HG02678 (cell line): ENCODE measurements at regions not wholly inside any gene's neighbourhood (a gene's known extent, or its start where the extent isn't known, plus 50 kb on each side); places are given as distances from the start of the nearest gene placed in this dataset.
"Not testable (repeated sequence)": the region's sequence is repeated elsewhere in the genome, so short reads cannot be mapped to it uniquely, and the experiment has no call there.

Source experiments
- ATAC-seq: cut with Tn5 transposase; IDR thresholded peaks from one replicate; pipeline ENCODE4 v1.9.1; 2021; ENCODE audit warnings: mild to moderate bottlenecking, moderate library complexity; ENCODE audit not compliant: unreplicated experiment

DNA sequence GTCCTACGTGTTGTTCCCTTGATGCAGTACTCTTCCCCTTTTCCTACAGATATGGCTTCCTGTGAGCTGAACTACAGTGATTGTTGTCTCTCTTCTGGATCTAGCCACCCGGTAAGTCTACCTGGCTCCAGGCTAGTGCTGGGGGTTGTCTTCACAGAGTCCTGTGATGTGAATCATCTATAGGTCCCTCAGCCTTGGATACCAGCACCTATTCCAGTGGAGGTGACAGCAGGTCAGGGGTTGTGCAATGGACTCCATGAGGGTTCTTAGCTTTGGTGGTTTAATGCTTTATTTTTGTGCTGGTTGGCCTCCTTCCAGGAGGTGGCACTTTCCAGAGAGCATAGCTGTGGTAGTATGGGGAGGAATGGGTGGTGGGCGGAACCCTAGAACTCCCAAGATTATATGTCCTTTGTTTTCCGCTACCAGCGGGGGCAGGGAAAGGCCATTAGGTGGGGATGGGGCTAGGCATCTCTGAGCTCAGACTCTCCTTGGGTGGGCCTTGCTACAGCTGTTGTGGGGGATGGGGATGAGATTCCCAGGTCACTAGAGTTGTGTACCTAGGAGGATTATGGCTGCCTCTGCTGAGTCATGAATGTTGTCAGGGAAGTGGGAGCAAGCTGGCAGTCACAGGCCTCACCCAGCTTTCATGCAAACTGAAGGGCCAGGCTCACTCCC lies 121.4 kb upstream of the ANKRD50 start:
- ATAC-seq = no peak

DNA sequence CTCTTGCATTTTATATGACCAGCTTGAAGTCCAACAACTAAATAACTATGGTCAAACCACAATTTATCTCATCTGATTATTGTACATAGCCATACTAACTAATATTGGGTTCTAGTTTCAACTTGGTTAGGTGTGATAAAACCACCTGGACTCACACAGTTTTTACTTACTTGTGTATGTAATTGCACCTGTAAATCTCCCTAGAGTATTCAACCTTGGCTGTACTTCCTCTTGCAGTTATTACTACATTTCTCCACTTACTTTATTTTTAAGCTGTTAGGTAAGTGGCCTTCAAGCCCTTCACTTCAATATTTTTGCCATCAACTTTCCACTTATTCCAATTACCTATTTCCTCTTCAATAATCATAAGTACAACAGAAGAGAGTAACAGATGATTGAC lies 115.8 kb upstream of the ANKRD50 start:
- ATAC-seq = no peak

DNA sequence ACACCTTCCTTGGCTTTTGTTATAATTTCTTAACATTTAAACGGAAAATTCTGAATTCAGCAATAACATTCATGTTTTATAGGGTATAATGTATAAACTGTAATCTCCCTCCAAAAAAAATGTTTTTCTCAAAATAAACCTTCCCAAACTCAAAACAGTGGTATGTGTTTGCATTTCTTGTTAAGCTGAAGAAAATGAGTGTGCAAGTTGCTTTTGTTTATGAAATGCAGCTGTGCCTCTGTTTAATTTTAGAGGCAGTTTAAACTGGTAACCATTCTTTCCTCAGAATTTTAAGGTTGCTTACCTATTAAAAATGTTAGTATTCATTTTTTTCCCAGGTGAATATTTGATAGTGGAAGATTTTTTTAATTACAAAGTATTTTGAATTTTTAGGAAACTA lies 105.0 kb upstream of the ANKRD50 start:
- no peak for ATAC-seq

DNA sequence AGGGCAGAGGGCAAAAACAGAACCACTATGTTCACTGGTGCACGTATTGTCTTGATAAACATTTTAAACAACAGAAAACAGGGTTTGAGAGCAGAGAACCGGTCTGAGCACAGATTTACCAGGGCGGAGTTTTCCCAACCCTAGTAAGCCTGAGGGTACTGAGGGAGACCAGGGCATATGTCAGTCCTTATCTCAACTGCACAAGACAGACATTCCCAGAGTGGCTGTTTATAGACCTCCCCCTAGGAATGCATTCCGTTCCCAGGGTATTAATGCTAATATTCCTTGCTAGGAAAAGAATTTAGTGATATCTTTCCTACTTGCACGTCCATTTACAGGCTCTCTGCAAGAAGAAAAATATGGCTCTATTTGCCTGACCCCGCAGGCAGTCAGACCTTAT lies 99.7 kb upstream of the ANKRD50 start:
- not testable (repeated sequence) for ATAC-seq

DNA sequence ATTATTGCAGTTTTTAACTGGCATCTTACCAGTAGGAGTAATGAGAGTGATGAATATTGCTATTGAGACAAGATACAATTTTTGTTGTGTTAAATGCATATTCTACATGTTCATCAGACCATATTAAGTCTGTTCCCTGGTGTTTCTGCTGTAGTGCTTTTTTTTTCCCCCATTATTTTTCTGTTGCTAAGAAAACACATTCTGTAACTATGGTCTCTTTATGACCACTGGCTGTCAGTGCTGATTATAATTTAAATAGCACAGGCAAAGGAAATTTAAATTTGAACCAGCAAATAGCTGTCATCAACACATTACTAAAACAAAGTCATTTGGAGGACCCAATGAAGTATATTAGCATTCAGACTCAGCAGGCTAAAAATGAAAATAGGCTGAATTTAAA lies 98.3 kb upstream of the ANKRD50 start:
- no peak for ATAC-seq

DNA sequence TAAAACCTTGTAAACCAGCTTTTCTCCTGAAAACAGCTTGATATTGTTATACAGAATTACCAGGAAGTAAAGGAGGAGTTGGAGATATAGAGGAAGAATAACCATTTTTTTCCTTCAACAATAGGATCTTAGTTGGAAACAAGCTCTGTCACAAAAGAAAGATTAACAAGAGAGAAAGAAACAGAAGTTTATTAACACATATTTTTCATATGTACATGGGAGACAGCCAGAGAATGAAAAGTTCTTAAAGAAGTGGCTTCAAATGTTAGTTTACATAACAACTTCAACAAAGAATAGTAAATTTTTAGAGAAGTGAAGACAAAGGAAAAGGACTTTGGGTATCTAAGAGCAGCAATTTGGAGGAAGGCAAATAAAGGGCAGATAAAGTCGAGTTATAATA lies 94.9 kb upstream of the ANKRD50 start:
- ATAC-seq = no peak

DNA sequence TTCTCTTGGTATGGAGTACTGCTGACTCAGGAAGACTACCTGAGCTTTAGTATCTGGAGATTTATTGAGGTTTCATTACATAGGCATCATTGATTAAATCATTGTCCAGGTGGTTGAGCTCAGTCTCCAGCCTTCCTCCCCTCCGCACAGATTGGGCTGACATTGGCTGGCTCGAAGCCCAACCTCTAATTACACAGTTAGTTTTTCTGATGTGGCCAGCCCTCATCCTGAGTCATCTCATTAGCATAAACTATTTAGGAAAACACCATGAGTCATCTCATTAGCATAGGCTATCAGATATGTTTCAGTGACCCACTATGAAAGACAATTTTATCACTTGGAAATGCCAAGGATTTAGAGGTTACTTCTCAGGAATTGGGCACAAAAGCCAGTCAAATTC lies 93.9 kb upstream of the ANKRD50 start:
- no peak for ATAC-seq

DNA sequence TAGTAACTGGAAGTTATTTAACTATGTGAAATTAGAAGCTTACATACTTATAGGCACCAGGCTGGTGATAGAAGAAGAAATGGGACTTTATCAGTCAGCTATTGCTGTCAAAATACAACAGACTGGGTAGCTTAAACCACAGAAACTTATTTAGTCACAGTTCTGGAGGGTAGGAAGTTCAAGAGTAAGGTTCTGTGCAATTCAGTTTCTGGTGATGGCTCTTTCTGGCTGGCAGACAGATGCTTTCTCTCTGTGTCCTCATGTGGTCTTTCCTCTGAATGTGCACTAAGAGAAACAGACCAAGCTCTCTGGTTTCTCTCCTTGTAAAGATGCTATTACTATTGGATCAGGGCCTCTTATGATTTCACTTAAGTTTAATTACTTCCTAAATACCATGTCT lies 92.1 kb upstream of the ANKRD50 start:
- peak; percentile 80 for ATAC-seq

DNA sequence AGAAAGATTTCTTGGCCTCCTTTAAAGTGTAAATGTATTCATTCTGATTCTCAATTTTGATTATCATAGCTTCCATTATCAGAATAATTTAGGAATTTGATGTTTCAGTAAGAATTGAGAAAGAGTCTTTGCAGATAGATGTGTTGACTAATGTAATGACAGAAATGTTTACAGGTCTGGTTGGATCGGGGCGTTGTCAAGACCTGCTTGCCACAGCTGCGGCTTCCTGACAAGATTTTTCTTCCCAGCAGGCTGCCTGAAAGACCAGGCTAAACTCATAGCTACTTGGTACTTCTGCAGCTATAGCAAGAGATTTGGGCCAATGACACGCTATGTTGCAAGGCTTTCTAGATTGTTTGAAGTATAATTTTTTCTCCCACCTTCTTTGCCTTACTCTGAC lies 91.5 kb upstream of the ANKRD50 start:
- no peak for ATAC-seq

DNA sequence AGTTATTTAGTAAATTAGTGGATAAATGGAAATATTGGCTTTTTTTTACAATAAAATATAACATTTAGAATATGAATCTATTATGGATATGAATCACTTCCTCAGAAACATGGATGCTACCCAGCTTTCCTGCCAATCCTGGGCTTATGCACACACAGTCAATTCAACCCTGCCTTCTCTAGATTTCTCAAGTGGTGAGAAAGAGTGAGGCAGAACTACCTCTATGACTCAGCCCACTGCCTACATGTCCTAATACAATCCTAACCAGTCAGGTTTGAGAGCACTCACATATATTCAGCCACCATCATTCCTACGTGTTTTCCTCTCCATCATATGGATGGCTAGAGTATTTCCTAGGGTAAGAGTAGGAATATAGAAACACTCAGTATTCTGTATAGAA lies 91.1 kb upstream of the ANKRD50 start:
- peak; percentile 48 for ATAC-seq

DNA sequence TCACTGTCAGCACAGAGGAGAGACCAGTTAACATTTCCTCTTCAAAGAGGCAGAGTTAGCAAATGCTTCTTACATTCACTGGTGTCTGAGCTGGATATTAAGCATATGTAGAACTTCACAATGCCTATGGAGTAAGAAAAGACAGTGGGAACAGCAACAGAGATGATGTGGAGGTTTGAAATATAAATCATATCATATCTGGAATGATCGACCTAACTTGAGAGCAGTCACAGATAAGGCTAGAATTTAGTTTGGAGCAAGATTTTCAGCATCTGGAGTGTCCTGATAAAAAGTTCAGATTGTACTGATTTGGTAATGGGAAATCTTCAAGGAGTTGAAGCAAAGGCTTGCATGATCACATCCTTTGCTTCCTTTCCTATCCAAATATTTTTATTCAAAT lies 90.5 kb upstream of the ANKRD50 start:
- no peak for ATAC-seq

DNA sequence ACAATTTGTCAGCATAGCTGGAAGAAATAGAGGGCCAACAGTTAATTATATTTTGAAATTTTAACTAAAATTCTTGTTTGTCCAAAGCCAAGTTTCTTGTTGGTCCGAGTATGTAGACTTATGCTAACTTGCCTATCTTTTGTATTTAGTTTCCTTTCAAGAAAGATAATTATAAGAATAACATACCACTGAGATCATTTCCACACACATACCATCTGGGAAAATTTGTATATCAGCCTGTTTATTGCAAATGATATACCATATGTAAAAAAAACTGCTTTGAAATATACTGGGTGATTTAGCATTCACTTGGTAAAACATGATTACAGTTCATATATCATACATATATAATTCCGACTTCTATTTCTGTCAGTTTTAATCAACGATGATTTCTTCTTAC lies 84.7 kb upstream of the ANKRD50 start:
- no peak for ATAC-seq

DNA sequence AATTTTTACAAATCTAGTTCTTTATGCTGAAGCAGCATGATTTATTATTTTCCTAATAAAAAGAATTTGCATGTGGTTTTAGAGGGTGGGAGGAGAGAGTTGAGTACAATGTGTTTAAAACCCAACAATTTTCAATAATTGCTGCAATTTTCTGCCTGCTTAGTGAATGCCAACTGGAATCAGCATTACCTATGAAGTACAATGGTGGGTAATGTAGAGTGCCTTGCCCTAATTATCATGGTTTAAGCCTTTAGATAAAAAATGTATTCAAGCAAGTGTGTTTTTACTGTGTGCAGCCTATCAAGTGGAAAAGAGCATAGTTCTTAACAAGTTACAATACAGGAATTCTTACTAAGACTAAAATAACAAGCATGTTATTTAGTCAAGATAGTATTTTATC lies 77.9 kb upstream of the ANKRD50 start:
- ATAC-seq = no peak

DNA sequence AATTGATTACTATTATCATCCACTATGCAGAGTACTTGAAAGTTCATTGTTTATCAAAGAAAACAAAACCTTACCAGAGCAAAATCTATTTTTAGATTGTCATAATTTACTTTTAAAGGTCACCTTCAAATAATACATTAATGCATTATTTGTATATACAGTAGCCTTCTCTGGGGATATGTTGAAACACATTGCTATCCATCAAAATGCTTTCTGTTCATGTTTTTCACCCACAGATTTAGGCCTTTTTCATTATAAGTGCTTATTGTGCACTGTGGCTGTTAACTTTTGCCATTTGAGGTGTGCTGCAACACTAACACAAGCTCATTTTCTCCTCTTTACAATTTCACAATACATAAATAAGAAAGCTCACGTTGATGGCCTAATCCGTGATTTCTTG lies 74.1 kb upstream of the ANKRD50 start:
- ATAC-seq = no peak

DNA sequence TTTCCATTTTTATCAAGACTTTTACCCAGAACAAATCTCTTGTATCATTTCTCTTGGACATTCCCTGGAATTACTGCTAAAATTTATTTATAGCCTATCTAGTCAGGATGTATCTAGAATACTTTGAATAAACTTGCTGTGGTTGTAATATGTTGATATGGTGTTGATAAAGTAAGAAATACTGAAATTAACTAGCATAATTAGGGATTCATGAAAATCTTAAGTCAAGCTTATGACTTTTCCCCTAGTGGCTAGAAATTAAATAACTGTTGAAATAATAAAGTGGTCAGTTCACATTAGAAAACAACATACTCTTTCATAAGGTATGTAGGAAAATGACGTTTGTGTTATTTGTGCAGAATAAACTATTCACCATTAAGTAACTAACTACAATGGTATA lies 73.1 kb upstream of the ANKRD50 start:
- ATAC-seq = no peak

DNA sequence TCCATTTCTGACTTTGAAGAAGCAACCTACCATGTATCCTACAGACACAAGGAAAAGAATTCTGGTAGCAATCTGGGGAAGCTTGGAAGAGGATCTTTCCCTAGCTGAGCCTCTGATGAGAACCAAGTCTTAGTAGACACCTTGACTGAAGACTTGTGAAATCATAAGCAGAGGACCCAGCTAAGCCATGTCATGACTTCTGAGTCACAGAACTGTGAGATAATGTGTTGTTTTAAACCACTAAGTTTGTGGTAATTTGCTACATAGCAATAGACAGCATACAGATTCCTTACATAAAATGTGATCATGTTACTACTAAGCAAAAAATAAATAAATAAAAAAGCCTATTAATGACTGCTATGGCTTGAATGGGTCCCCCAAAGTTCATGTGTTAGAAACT lies 71.3 kb upstream of the ANKRD50 start:
- ATAC-seq = no peak

DNA sequence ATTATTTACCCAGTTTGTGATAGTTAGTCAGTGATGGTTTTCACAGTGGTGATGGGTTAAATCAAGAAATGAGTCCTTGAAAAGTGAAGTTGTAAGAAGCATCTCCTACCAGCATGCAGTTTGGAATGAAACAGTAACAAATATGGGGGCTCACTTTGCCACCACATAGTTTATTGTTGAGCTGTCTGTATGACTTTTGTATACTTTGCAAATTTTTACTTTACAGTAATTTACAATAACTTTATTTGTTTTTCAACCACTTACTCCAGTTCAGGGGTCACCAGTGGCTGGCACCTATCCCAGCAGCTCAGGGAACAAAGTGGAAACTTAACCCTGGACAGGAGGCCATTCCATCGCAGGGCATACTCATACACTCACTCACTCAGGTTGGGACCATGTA lies 64.5 kb upstream of the ANKRD50 start:
- no peak for ATAC-seq

DNA sequence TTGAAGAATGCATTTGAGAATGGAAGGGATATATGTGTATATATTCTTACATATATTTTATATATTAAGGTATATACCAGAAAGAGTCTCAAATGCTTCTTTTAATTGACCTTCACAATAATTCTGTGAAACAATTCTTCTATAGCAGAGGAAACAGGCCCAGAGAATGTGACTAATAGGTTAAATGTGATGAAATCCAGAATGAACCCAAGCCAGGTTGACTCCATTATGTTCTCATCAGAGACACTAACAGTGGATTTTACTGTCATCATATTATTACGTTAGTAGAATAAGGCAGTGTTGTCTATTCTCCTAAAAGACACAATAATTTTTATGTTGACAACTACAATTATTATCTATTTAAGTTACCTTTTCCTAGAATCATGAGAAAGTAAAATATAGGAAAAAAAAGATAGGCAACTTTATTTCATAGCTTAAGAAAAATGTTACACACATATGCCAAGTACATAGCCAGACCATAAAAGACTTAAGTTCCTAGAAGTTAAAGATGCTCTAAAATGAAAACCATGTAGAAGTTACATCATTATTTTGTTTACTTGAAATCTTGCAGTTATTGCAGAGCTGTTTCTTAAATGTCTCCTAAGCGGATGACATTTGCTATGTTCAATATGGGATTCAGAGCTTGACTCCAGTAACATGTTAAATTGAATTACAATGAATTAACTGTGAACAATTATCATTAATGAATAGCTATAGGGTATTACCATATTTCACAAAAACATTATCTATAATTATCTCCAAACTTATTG lies 56.2 kb upstream of the ANKRD50 start:
- ATAC-seq = no peak

DNA sequence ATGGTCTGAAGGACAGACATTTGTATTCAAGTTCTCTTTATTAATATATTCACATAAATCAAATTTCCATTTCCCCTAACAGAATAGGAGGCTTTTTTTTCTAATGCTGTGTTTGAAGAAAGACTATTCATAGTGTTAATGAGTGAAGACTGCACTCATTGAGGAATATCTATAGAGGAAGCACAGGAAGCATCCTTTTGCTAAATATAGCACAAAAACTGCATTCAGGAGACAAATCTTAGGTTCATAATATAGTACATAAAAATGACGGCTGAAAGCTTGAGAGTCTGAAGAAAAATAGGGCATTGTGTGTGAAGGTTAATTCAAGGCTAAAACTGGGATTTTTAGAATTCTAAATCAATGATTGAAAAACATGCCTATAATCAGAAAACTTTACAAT lies 50.4 kb upstream of the ANKRD50 start:
- no peak for ATAC-seq
